Endothelial cell of umbilical vein (primary cell): ENCODE measurements at regions not wholly inside any gene's neighbourhood (a gene's known extent, or its start where the extent isn't known, plus 50 kb on each side); places are given as distances from the start of the nearest gene placed in this dataset.

ENCODE experiments used
- CTCF ChIP-seq, 2 donors: IDR thresholded peaks; 1 replicate in 1 of 2; 2 replicates in 1 of 2; pipeline ENCODE4 v1.5.1; 2011; ENCODE audit warnings: low read length in 2 of 2, mild to moderate bottlenecking in 2 of 2, moderate library complexity in 2 of 2, control low read depth in 1 of 2, inconsistent platforms in 1 of 2, low read depth in 1 of 2; ENCODE audit not compliant: insufficient read depth in 1 of 2; ENCODE audit errors: extremely low read depth in 1 of 2
- EZH2 ChIP-seq: IDR thresholded peaks from 2 replicates; pipeline ENCODE4 v1.6.1; 2012; ENCODE audit warnings: borderline replicate concordance, low read depth, mild to moderate bottlenecking, moderate library complexity, low read length, inconsistent platforms; ENCODE audit not compliant: severe bottlenecking
- GATA2 ChIP-seq: IDR thresholded peaks from 2 replicates; pipeline ENCODE4 v1.7.0; 2011; ENCODE audit warnings: low read depth, mild to moderate bottlenecking, moderate library complexity, mixed read lengths, low read length; ENCODE audit not compliant: insufficient read length, insufficient read depth
- JUN ChIP-seq: IDR thresholded peaks from 2 replicates; pipeline ENCODE4 v1.6.1; 2011; ENCODE audit warnings: borderline replicate concordance, low read depth; ENCODE audit not compliant: insufficient read length, insufficient read depth
- MAX ChIP-seq: IDR thresholded peaks from 2 replicates; pipeline ENCODE4 v1.6.1; 2011; ENCODE audit not compliant: insufficient read depth, insufficient read length
- MYC ChIP-seq: IDR thresholded peaks from one replicate; pipeline ENCODE4 v1.6.1; 2011; ENCODE audit warnings: mild to moderate bottlenecking, low read depth, low read length
- POLR2A ChIP-seq: IDR thresholded peaks from 2 replicates; pipeline ENCODE4 v1.6.1; 2012; ENCODE audit warnings: low read depth, mild to moderate bottlenecking, control low read depth, low read length
- POLR2AphosphoS5 ChIP-seq: IDR thresholded peaks from 2 replicates; pipeline ENCODE4 v1.6.1; 2012; ENCODE audit warnings: low read depth, mild to moderate bottlenecking, control low read depth, low read length, moderate library complexity; ENCODE audit not compliant: insufficient read depth

GRCh38 chr16:60640038-60640437 lies 1396.2 kb downstream of the CDH8 start:
- TF ChIP-seq EZH2 (no peak), POLR2A (no peak), CTCF (IDR thresholded peaks at IDR 0.05; ENCODE audit: extremely low read depth in 1 of 2, insufficient read depth in 1 of 2, low read depth in 1 of 2, low read length in 2 of 2) (no peak), MAX (no peak), GATA2 (no peak), POLR2AphosphoS5 (no peak), MYC (no peak), JUN (no peak)
